ENCODE measurements at regions not wholly inside any gene's neighbourhood (a gene's known extent, or its start where the extent isn't known, plus 50 kb on each side); places are given as distances from the start of the nearest gene placed in this dataset.

GRCh38 chr10:71053169-71053895, 159.0 kb upstream of the UNC5B start:
- TF ChIP-seq POLR2A (IDR thresholded peaks at IDR 0.05; ENCODE audit: low read depth, low read length) (no peak), CTCF (conservative IDR thresholded peaks at IDR 0.05; ENCODE audit: low read depth, low read length) (no peak), RFX5 (IDR thresholded peaks at IDR 0.05; ENCODE audit: low read depth, low read length) (no peak), CHD1 (IDR thresholded peaks at IDR 0.05; ENCODE audit: low read depth, low read length) (no peak), BHLHE40 (IDR thresholded peaks at IDR 0.05; ENCODE audit: low read depth, low read length) (no peak), FOS (IDR thresholded peaks at IDR 0.05; ENCODE audit: low read depth, low read length) (no peak), SMC3 (IDR thresholded peaks at IDR 0.05; ENCODE audit: low read depth, low read length) (no peak), MAZ (IDR thresholded peaks at IDR 0.05; ENCODE audit: borderline replicate concordance, low read depth, low read length) (no peak), RAD21 (IDR thresholded peaks at IDR 0.05; ENCODE audit: low read length) (no peak), MXI1 (IDR thresholded peaks at IDR 0.05; ENCODE audit: borderline replicate concordance, low read depth, low read length) (no peak), RCOR1 (IDR thresholded peaks at IDR 0.05; ENCODE audit: insufficient replicate concordance, low read length) (no peak), ELK1 (IDR thresholded peaks at IDR 0.05; ENCODE audit: borderline replicate concordance, low read depth, low read length) (no peak), USF2 (IDR thresholded peaks at IDR 0.05; ENCODE audit: low read depth, low read length) (no peak)

Measured in IMR-90 (cell line).